ENCODE measurements at regions not wholly inside any gene's neighbourhood (a gene's known extent, or its start where the extent isn't known, plus 50 kb on each side); places are given as distances from the start of the nearest gene placed in this dataset.
"Not testable (repeated sequence)": the region's sequence is repeated elsewhere in the genome, so short reads cannot be mapped to it uniquely, and the experiment has no call there.

DNA sequence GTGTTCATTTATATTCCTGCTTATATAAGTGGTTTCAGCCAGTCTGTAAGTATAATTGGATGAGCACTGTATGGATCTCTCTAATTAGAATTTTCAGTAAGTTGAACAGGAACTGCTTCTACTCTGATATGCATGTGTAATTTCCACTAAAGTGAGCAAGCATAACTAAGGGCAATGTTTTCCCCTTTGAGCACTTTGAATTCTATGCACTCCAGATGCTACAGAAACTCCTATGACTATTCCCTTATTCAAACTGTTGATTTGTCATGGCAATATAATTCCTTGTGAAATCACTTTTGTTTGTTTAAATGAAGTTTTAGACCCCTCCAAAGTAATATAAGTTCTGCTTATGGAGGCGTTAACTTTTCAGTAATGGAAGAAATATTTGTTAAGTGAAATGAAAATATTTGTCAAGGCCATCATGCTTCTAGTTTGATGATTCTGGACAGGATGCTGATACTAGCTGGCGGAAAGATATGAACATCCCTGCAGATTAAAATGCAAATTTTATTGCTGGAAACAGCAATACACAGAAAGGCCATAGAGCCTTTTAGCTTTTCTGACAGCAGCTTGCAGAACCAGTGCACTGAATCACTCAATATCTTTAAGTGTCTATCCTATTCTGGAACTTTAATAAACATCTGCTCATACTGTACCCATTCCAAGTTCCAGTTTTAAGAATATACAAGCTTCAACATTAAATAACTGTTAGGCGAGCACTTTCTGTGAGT is 1460.8 kb downstream of the RAPGEF2 start:
- Histone ChIP-seq H3K4me3 (no peak overlapping the region), H3K27ac (no peak overlapping the region), H3K9me3 (no peaks in the 10 kb centered on the region), H3K36me3 (no peaks in the 10 kb centered on the region), H3K4me1 (ENCODE audit: control insufficient read depth in 1 of 2, low read depth in 2 of 2) (no peaks in the 10 kb centered on the region), H3K27me3 (replicated peaks; ENCODE audit: insufficient read depth) (no peaks in the 10 kb centered on the region)
- DNase-seq (ENCODE audit: low spot score) (no peak), ATAC-seq (ENCODE audit: insufficient number of reproducible peaks, low FRiP score, low read depth) (no peak)
- TF ChIP-seq, protein P1, sequence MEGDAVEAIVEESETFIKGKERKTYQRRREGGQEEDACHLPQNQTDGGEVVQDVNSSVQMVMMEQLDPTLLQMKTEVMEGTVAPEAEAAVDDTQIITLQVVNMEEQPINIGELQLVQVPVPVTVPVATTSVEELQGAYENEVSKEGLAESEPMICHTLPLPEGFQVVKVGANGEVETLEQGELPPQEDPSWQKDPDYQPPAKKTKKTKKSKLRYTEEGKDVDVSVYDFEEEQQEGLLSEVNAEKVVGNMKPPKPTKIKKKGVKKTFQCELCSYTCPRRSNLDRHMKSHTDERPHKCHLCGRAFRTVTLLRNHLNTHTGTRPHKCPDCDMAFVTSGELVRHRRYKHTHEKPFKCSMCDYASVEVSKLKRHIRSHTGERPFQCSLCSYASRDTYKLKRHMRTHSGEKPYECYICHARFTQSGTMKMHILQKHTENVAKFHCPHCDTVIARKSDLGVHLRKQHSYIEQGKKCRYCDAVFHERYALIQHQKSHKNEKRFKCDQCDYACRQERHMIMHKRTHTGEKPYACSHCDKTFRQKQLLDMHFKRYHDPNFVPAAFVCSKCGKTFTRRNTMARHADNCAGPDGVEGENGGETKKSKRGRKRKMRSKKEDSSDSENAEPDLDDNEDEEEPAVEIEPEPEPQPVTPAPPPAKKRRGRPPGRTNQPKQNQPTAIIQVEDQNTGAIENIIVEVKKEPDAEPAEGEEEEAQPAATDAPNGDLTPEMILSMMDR (IDR thresholded peaks at IDR 0.05), result no peak

DNA sequence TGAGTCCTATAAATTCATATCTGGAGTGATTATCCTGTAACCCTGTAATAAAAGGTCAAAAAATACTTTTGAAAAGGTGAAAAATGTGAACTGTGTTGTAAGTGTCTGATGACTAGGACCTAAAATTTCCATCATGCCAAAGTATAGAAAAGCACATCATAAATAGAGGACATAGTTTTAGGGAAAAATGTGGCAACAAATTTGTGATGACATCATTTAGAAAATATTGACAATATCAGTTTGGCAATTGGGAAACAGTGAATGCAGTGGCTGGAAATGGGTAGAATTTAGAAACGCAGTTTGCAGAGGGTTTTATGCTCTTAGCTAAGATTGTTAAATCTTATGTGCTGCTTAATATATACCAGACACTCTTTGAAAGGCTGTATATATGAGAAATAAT is 1464.8 kb downstream of the RAPGEF2 start:
- no peaks in the 10 kb centered on the region for H3K4me1 ChIP-seq (ENCODE audit: control insufficient read depth in 1 of 2, low read depth in 2 of 2)
- no peaks in the 10 kb centered on the region for H3K27me3 ChIP-seq (replicated peaks; ENCODE audit: insufficient read depth)
- DNase-seq (ENCODE audit: low spot score) (no peak), ATAC-seq (ENCODE audit: insufficient number of reproducible peaks, low FRiP score, low read depth) (no peak)
- H3K4me3 ChIP-seq, result no peak overlapping the region
- no peaks in the 10 kb centered on the region for H3K9me3 ChIP-seq
- H3K27ac ChIP-seq, result no peak overlapping the region
- TF ChIP-seq, protein P1 (IDR thresholded peaks at IDR 0.05), result no peak
- no peaks in the 10 kb centered on the region for H3K36me3 ChIP-seq

DNA sequence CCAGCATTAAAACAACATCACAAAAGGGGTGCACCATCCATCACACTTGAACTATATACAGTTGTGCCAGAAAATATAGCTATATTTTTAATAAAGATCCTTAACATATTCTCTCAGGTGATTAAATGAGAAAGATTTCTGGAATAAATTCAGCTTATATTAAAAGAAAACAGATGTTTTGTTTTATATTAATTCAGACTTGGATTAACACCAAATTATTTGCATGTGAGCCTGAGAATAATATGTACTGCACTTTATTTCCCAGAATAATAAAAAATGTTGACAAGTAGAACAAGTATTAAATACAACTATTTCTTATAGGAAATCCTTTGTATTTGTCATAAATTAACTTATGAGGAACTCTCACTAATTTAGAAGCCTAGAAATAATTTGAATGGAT is 1467.4 kb downstream of the RAPGEF2 start:
- Histone ChIP-seq H3K36me3 (no peaks in the 10 kb centered on the region), H3K4me3 (no peak overlapping the region), H3K27me3 (replicated peaks; ENCODE audit: insufficient read depth) (no peaks in the 10 kb centered on the region), H3K9me3 (no peaks in the 10 kb centered on the region), H3K4me1 (ENCODE audit: control insufficient read depth in 1 of 2, low read depth in 2 of 2) (no peaks in the 10 kb centered on the region), H3K27ac (no peak overlapping the region)
- DNase-seq (ENCODE audit: low spot score) (no peak), ATAC-seq (ENCODE audit: insufficient number of reproducible peaks, low FRiP score, low read depth) (no peak)
- TF ChIP-seq, protein P1 (IDR thresholded peaks at IDR 0.05), result no peak

- H3K27ac ChIP-seq; H3K4me3 ChIP-seq; H3K27me3 ChIP-seq (replicated peaks; ENCODE audit: insufficient read depth); DNase-seq (ENCODE audit: low spot score); ATAC-seq (ENCODE audit: insufficient number of reproducible peaks, low FRiP score, low read depth); H3K36me3 ChIP-seq; H3K9me3 ChIP-seq; H3K4me1 ChIP-seq (ENCODE audit: control insufficient read depth in 1 of 2, low read depth in 2 of 2): not testable (repeated sequence)
Measured at GRCh38 chr4:160574272-160574671, 1471.4 kb downstream of the RAPGEF2 start.

DNA sequence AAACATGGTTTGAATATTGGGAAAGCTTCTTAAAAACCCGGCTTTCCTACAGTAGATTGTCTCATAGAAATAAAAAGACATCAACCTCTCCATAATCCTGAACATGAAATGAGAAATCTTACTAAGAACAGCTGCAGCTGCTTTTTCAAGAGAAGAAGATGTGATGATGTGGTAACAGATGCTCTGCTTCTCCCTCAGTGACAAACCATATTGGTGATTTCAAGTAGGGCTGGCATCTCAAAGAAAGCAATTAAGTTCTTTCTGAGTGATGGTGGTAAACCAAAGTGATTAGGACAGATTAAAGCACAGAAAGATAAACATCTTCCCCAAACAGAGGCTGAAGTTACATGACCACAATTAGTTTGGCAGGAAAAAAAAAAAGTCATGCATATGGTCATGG is 1477.7 kb downstream of the RAPGEF2 start:
- Histone ChIP-seq H3K9me3 (no peaks in the 10 kb centered on the region), H3K36me3 (no peaks in the 10 kb centered on the region), H3K27ac (no peak overlapping the region), H3K4me3 (no peak overlapping the region), H3K27me3 (replicated peaks; ENCODE audit: insufficient read depth) (no peaks in the 10 kb centered on the region), H3K4me1 (ENCODE audit: control insufficient read depth in 1 of 2, low read depth in 2 of 2) (no peaks in the 10 kb centered on the region)
- ATAC-seq (ENCODE audit: insufficient number of reproducible peaks, low FRiP score, low read depth) (no peak), DNase-seq (ENCODE audit: low spot score) (no peak)
- TF ChIP-seq, protein P1 (IDR thresholded peaks at IDR 0.05), result no peak

DNA sequence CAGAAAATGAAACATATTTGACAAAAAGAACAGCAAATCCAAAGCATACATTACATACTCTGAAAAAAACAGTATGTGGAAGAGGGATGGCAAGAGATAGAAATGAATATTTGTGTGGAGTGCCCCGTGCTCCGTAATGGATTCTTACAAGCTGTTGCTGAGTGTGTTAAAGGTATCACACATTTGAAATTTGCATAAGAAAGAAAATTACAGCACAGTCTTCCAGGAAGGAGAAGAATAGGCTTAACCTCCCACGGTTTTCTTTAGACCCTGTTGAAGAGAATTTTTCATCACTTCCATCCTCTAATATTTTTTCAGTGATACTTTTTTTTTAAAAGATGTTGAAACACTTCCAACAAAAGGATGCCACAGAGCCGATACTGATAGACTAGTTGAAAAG is 1489.4 kb downstream of the RAPGEF2 start:
- no peak for DNase-seq (ENCODE audit: low spot score)
- no peak overlapping the region for H3K4me3 ChIP-seq
- TF ChIP-seq, protein P1 (IDR thresholded peaks at IDR 0.05), result no peak
- H3K27me3 ChIP-seq (replicated peaks; ENCODE audit: insufficient read depth), result no peaks in the 10 kb centered on the region
- ATAC-seq (ENCODE audit: insufficient number of reproducible peaks, low FRiP score, low read depth), result no peak
- H3K9me3 ChIP-seq, result no peaks in the 10 kb centered on the region
- H3K4me1 ChIP-seq (ENCODE audit: control insufficient read depth in 1 of 2, low read depth in 2 of 2), result no peaks in the 10 kb centered on the region
- H3K36me3 ChIP-seq, result no peaks in the 10 kb centered on the region
- no peak overlapping the region for H3K27ac ChIP-seq

Data from thoracic aorta (tissue), 2 donors.